ENCODE measurements at regions not wholly inside any gene's neighbourhood (a gene's known extent, or its start where the extent isn't known, plus 50 kb on each side); places are given as distances from the start of the nearest gene placed in this dataset.

- TF ChIP-seq EZH2phosphoT487 (IDR thresholded peaks at IDR 0.05; ENCODE audit: insufficient read depth, low read depth) (no peak), EZH2 (IDR thresholded peaks at IDR 0.05; ENCODE audit: insufficient read depth, poor library complexity, severe bottlenecking) (no peak)
Measured at GRCh38 chr2:116737951-116738350, 1076.5 kb upstream of the DDX18 start.
